ENCODE measurements at regions not wholly inside any gene's neighbourhood (a gene's known extent, or its start where the extent isn't known, plus 50 kb on each side); places are given as distances from the start of the nearest gene placed in this dataset.

- no peak for TF ChIP-seq POLR2AphosphoS5 (IDR thresholded peaks at IDR 0.05)
- TF ChIP-seq, protein P1, sequence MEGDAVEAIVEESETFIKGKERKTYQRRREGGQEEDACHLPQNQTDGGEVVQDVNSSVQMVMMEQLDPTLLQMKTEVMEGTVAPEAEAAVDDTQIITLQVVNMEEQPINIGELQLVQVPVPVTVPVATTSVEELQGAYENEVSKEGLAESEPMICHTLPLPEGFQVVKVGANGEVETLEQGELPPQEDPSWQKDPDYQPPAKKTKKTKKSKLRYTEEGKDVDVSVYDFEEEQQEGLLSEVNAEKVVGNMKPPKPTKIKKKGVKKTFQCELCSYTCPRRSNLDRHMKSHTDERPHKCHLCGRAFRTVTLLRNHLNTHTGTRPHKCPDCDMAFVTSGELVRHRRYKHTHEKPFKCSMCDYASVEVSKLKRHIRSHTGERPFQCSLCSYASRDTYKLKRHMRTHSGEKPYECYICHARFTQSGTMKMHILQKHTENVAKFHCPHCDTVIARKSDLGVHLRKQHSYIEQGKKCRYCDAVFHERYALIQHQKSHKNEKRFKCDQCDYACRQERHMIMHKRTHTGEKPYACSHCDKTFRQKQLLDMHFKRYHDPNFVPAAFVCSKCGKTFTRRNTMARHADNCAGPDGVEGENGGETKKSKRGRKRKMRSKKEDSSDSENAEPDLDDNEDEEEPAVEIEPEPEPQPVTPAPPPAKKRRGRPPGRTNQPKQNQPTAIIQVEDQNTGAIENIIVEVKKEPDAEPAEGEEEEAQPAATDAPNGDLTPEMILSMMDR (IDR thresholded peaks at IDR 0.05): no peak
These were observed 1217.0 kb upstream of the ZEB2 start for GRCh38 chr2:145736871-145737270.
